Gastrocnemius medialis (tissue), 4 donors: ENCODE measurements at regions not wholly inside any gene's neighbourhood (a gene's known extent, or its start where the extent isn't known, plus 50 kb on each side); places are given as distances from the start of the nearest gene placed in this dataset.

Experiments used
- ATAC-seq, 2 donors: fragments of 150-250 bp; one replicate each; pipeline ENCODE4 v1.9.1; 2016
- DNase-seq, 2 donors: peaks; one replicate each; pipeline ENCODE4 v3.0.0-alpha.2; 2019
- H3K27ac ChIP-seq, 4 donors: fragments of 200-600 bp; sonication (generic); 1 replicate in 1 of 4; 2 replicates in 3 of 4; pipeline ENCODE4 v1.5.1; 2016 to 2018; ENCODE audit warnings: mild to moderate bottlenecking in 2 of 4, moderate library complexity in 1 of 4
- H3K27me3 ChIP-seq, 3 donors: fragments of 200-600 bp; sonication (generic) in 2 of 3; 1 replicate in 1 of 3; 2 replicates in 2 of 3; pipeline versions ENCODE4 v1.5.1 to v1.6.0; 2016 to 2019; ENCODE audit warnings: mild to moderate bottlenecking in 1 of 3, moderate library complexity in 1 of 3
- H3K36me3 ChIP-seq, 2 donors: fragments of 200-600 bp; sonication (generic) in 1 of 2; one replicate each; pipeline ENCODE4 v1.5.1; 2017 to 2018
- H3K4me1 ChIP-seq, 2 donors: fragments of 200-600 bp; sonication (generic) in 1 of 2; one replicate each; pipeline ENCODE4 v1.5.1; 2016 to 2017; ENCODE audit warnings: mild to moderate bottlenecking in 2 of 2
- H3K4me3 ChIP-seq, 4 donors: fragments of 200-600 bp; sonication (generic) in 3 of 4; 1 replicate in 1 of 4; 2 replicates in 3 of 4; pipeline ENCODE4 v1.5.1; 2016 to 2019; ENCODE audit warnings: mild to moderate bottlenecking in 2 of 4
- H3K9me3 ChIP-seq, 3 donors: fragments of 200-600 bp; sonication (generic) in 2 of 3; 1 replicate in 1 of 3; 2 replicates in 2 of 3; pipeline ENCODE4 v1.5.1; 2016 to 2019
- POLR2A ChIP-seq, 2 donors: fragments of 450-650 bp; IDR thresholded peaks; one replicate each; pipeline ENCODE4 v1.6.1; 2017; ENCODE audit warnings: antibody characterized with exemption in 2 of 2, mild to moderate bottlenecking in 2 of 2, moderate library complexity in 2 of 2
- in situ Hi-C, 4 donors: fragments of 200-750 bp; cut with MboI; loops; one replicate each; pipeline versions ENCODE4 v1.15.0 to v1.8.0; 2017; ENCODE audit warnings: low sequenced_read_pairs in 4 of 4
- intact Hi-C: fragments of 100-400 bp; cut with DNase I; formaldehyde crosslinking; loops from one replicate; pipeline ENCODE4 v1.15.1; 2023; ENCODE audit warnings: low total_unique reads
- TF ChIP-seq, protein P1 (sequence below), 5 experiments: fragments of 450-650 bp in 3 of 5; fragments of 200-600 bp in 2 of 5; sonication (generic) in 2 of 5; IDR thresholded peaks in 4 of 5; conservative IDR thresholded peaks in 1 of 5; 1 replicate in 4 of 5; 2 replicates in 1 of 5; pipeline ENCODE4 v1.5.1; 2016 to 2019; ENCODE audit warnings: antibody characterized with exemption in 5 of 5, mild to moderate bottlenecking in 3 of 5, moderate library complexity in 3 of 5

DNA sequence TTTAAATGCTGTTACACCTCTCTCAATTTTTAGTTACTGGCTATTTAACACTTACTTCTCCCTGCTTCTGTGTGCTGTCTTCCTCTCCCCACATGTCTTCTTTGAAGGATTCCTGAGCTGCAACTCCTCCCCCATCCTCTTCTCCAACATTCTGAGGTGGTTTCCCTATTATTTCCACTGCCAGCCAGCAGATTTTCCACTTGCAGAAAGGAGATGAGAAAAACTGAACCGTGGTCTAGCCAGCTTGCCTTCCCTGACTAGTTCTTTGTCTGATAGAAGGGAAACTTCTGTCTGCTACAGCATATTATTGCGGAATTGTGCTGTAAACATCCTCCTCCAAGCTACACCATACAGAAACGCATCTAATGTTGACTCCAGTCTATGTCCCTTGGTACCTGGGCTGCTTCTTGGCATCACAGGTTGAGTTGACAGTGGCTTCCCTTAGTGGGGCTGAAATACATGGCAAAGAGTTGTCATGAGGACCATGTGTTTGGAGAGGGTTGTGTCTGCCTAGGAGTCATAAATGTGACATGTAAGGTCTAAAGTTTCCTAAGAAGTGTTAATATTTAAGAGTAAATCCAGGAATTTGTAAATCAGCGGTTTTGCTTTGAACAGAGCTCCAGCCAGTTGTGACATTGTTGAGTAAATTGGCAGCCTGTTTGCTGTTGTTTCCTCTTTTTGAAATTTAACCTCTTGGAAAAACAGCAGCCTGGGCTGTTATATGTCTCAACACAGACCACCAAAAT lies 68.3 kb upstream of the RND3 start:
- DNase-seq = no peak
- H3K4me1 ChIP-seq = no peaks in the 10 kb centered on the region
- in situ Hi-C loops = no loop called here
- no peak for ATAC-seq
- intact Hi-C loops = no loop called here
- H3K36me3 ChIP-seq = no peaks in the 10 kb centered on the region
- no peaks in the 10 kb centered on the region for H3K27me3 ChIP-seq
- H3K9me3 ChIP-seq = no peaks in the 10 kb centered on the region
- TF ChIP-seq, protein P1, sequence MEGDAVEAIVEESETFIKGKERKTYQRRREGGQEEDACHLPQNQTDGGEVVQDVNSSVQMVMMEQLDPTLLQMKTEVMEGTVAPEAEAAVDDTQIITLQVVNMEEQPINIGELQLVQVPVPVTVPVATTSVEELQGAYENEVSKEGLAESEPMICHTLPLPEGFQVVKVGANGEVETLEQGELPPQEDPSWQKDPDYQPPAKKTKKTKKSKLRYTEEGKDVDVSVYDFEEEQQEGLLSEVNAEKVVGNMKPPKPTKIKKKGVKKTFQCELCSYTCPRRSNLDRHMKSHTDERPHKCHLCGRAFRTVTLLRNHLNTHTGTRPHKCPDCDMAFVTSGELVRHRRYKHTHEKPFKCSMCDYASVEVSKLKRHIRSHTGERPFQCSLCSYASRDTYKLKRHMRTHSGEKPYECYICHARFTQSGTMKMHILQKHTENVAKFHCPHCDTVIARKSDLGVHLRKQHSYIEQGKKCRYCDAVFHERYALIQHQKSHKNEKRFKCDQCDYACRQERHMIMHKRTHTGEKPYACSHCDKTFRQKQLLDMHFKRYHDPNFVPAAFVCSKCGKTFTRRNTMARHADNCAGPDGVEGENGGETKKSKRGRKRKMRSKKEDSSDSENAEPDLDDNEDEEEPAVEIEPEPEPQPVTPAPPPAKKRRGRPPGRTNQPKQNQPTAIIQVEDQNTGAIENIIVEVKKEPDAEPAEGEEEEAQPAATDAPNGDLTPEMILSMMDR (IDR thresholded peaks at IDR 0.05 in 4 of 5, conservative IDR thresholded peaks at IDR 0.05 in 1 of 5) = no peak
- no peak for TF ChIP-seq POLR2A (IDR thresholded peaks at IDR 0.05)
- no peak overlapping the region for H3K27ac ChIP-seq
- no peak overlapping the region for H3K4me3 ChIP-seq

DNA sequence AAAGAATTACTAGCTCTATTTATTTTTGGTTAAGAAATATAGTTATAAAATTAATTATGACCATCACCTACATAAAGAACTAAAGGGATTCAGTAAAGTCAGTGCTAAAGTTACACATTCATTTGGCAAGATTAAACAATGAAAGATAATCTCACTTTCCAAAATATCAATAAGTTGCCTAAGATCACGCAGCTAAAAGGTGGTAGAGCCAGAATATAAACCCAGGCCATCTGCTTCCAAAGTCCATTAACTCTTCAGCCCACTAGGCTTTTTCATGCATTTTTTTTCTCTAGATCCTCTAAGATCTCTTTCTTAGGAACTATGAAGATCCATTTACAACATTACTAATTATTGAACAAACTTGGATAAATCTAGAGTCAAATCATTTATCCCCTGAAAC lies 66.6 kb upstream of the RND3 start:
- intact Hi-C loops = no loop called here
- in situ Hi-C loops = no loop called here
- no peak overlapping the region for H3K27ac ChIP-seq
- H3K36me3 ChIP-seq = no peaks in the 10 kb centered on the region
- H3K27me3 ChIP-seq = no peaks in the 10 kb centered on the region
- DNase-seq (no peak), ATAC-seq (no peak)
- no peaks in the 10 kb centered on the region for H3K4me1 ChIP-seq
- TF ChIP-seq POLR2A (IDR thresholded peaks at IDR 0.05) = no peak
- TF ChIP-seq, protein P1 (IDR thresholded peaks at IDR 0.05 in 4 of 5, conservative IDR thresholded peaks at IDR 0.05 in 1 of 5) = no peak
- no peaks in the 10 kb centered on the region for H3K9me3 ChIP-seq
- no peak overlapping the region for H3K4me3 ChIP-seq

DNA sequence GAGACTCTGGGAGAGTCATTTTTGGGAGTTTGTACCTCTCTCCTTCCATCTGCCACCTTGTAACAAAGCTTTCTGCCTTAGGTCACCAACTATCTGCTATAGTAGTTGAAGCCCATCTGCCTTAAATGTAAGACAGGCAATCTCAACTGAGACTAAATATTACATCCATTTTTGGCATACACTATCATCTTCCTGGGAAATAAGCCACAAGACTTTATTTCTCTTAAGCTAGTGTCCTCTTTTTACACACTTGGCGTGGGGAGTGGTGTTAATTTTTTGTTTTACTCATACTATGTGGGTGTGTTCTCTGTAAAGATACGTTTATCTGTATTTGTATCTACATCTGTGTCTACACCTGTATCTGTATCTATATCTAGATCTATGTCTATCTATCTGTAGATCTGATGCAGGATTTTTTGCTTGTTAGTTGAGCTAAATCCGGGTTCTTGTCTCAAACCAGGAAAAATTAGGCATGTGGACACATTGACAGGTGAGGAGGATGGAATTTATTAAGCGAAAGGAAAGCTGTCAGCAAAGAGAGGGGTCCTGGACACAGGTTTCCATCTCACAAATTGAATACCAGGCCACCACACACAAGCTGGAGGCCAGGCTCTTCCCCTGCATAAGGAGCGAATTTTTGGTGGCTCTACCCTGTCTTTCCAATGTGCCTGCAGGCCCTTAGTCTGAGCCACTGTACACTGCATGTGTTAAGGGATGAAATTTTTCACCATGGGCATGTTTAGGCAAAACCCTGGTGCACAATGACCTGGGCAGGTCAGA lies 64.8 kb upstream of the RND3 start:
- no peaks in the 10 kb centered on the region for H3K9me3 ChIP-seq
- intact Hi-C loops (no loop called here), in situ Hi-C loops (no loop called here)
- H3K4me3 ChIP-seq = no peak overlapping the region
- no peak for TF ChIP-seq POLR2A (IDR thresholded peaks at IDR 0.05)
- TF ChIP-seq, protein P1 (IDR thresholded peaks at IDR 0.05 in 4 of 5, conservative IDR thresholded peaks at IDR 0.05 in 1 of 5) = no peak
- no peaks in the 10 kb centered on the region for H3K4me1 ChIP-seq
- no peaks in the 10 kb centered on the region for H3K36me3 ChIP-seq
- DNase-seq (no peak), ATAC-seq (no peak)
- H3K27ac ChIP-seq = no peak overlapping the region
- H3K27me3 ChIP-seq = no peaks in the 10 kb centered on the region

DNA sequence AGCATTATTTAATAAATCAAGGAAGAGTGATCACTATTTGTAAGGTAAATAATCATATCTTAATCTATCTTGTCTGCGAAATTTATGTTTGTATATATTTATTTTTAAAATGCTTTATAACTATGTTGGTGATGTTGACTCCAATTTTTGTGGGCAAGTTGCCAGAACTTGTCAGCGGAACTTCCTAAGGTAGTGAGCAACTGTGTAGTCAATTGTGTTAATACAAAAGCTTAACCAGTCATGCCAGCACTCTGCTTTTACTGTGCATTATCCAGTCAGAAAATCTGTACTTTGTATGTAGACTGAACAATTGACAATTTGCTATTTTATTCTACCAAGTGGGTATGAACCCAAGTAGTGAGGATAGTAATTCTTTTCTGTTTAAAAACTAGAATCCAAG lies 61.9 kb upstream of the RND3 start:
- no peak overlapping the region for H3K4me3 ChIP-seq
- in situ Hi-C loops (no loop called here), intact Hi-C loops (no loop called here)
- H3K36me3 ChIP-seq = no peaks in the 10 kb centered on the region
- H3K27me3 ChIP-seq = no peaks in the 10 kb centered on the region
- TF ChIP-seq POLR2A (IDR thresholded peaks at IDR 0.05) = no peak
- TF ChIP-seq, protein P1 (IDR thresholded peaks at IDR 0.05 in 4 of 5, conservative IDR thresholded peaks at IDR 0.05 in 1 of 5) = no peak
- ATAC-seq (no peak), DNase-seq (no peak)
- H3K4me1 ChIP-seq = no peaks in the 10 kb centered on the region
- no peaks in the 10 kb centered on the region for H3K9me3 ChIP-seq
- no peak overlapping the region for H3K27ac ChIP-seq
